HG03196 (cell line): ENCODE measurements at regions not wholly inside any gene's neighbourhood (a gene's known extent, or its start where the extent isn't known, plus 50 kb on each side); places are given as distances from the start of the nearest gene placed in this dataset.

Experiments used
- ATAC-seq: cut with Tn5 transposase; IDR thresholded peaks from one replicate; pipeline ENCODE4 v1.9.1; 2021; ENCODE audit not compliant: unreplicated experiment

- ATAC-seq = no peak
Observed at GRCh38 chr6:106918115-106918514, 56.4 kb downstream of the CD24 start.

GRCh38 chr6:106916891-106917290, 57.6 kb downstream of the CD24 start:
- no peak for ATAC-seq

GRCh38 chr6:106913676-106914280, 60.8 kb downstream of the CD24 start:
- no peak for ATAC-seq

GRCh38 chr6:106913111-106913510, 61.4 kb downstream of the CD24 start:
- ATAC-seq = no peak

GRCh38 chr6:106912091-106912490, 62.4 kb downstream of the CD24 start:
- ATAC-seq = no peak

GRCh38 chr6:106910999-106911949, 63.3 kb downstream of the CD24 start:
- no peak for ATAC-seq

- ATAC-seq = no peak
Observed at GRCh38 chr6:106908386-106908840, 66.1 kb downstream of the CD24 start.

- no peak for ATAC-seq
Observed at GRCh38 chr6:106907754-106908153, 66.8 kb downstream of the CD24 start.

- ATAC-seq = no peak
Observed at GRCh38 chr6:106906232-106906631, 68.3 kb downstream of the CD24 start.

- ATAC-seq = no peak
Observed at GRCh38 chr6:106903299-106903698, 71.2 kb downstream of the CD24 start.

- ATAC-seq = no peak
Observed at GRCh38 chr6:106901062-106901461, 73.5 kb downstream of the CD24 start.

- ATAC-seq = no peak
Observed at GRCh38 chr6:106899697-106900096, 74.8 kb downstream of the CD24 start.

GRCh38 chr6:106897580-106897979, 76.9 kb downstream of the CD24 start:
- no peak for ATAC-seq

GRCh38 chr6:106895703-106896040, 78.9 kb downstream of the CD24 start:
- ATAC-seq = no peak

- no peak for ATAC-seq
Observed at GRCh38 chr6:106894978-106895702, 79.4 kb downstream of the CD24 start.

- ATAC-seq = no peak
Observed at GRCh38 chr6:106892186-106892585, 82.3 kb downstream of the CD24 start.

- no peak for ATAC-seq
Observed at GRCh38 chr6:106890447-106890846, 84.1 kb downstream of the CD24 start.

GRCh38 chr6:106889692-106890091, 84.8 kb downstream of the CD24 start:
- ATAC-seq = no peak

- ATAC-seq = no peak
Observed at GRCh38 chr6:106886922-106887797, 87.4 kb downstream of the CD24 start.

- no peak for ATAC-seq
Observed at GRCh38 chr6:106886081-106886843, 88.3 kb downstream of the CD24 start.
